B cell (primary cell): ENCODE measurements at regions not wholly inside any gene's neighbourhood (a gene's known extent, or its start where the extent isn't known, plus 50 kb on each side); places are given as distances from the start of the nearest gene placed in this dataset.

Experiments
- ATAC-seq: fragments of 200-7000 bp; cut with Tn5 transposase; one replicate; pipeline ENCODE4 v1.10.0; 2021; ENCODE audit warnings: low read depth, mild to moderate bottlenecking, moderate number of reproducible peaks, moderate library complexity
- CTCF ChIA-PET: fragments of 350-600 bp; sonication (Branson Sonifier 250); formaldehyde crosslinking; loops from one replicate; lab custom pipeline; 2021; ENCODE audit warnings: antibody characterized with exemption, inconsistent platforms; lab: Charles Lee
- POLR2A ChIA-PET: fragments of 350-600 bp; sonication (Branson Sonifier 250); formaldehyde crosslinking; loops from one replicate; lab custom pipeline; 2021; ENCODE audit warnings: antibody characterized with exemption; lab: Charles Lee
- DNase-seq: peaks from one replicate; pipeline ENCODE4 v3.0.0; 2013
- H2AFZ ChIP-seq: 2 replicates; pipeline ENCODE4 v1.6.1; 2012; ENCODE audit warnings: mild to moderate bottlenecking, low read depth, low read length; ENCODE audit not compliant: insufficient read depth, poor library complexity, severe bottlenecking
- H3K27ac ChIP-seq, 2 donors: 1 replicate in 1 of 2; 2 replicates in 1 of 2; pipeline ENCODE4 v1.5.1; 2012 to 2013; ENCODE audit warnings: low read length in 2 of 2, mild to moderate bottlenecking in 2 of 2, moderate library complexity in 1 of 2
- H3K27me3 ChIP-seq, 4 experiments: fragments of 200-600 bp in 1 of 4; sonication (generic) in 1 of 4; replicated peaks in 1 of 4; 1 replicate in 2 of 4; 2 replicates in 2 of 4; pipeline versions ENCODE4 v1.6.1 to v1.7.0; 2013 to 2016; ENCODE audit warnings: low read length in 3 of 4, mild to moderate bottlenecking in 2 of 4, mixed read lengths in 1 of 4, moderate library complexity in 1 of 4; ENCODE audit not compliant: insufficient read depth in 4 of 4, control insufficient read depth in 3 of 4; ENCODE audit errors: control extremely low read depth in 1 of 4
- H3K36me3 ChIP-seq, 2 experiments: replicated peaks in 1 of 2; 1 replicate in 1 of 2; 2 replicates in 1 of 2; pipeline versions ENCODE4 v1.6.1 to v1.7.1; 2013; ENCODE audit warnings: low read length in 1 of 2; ENCODE audit not compliant: insufficient read depth in 2 of 2, control insufficient read depth in 1 of 2; ENCODE audit errors: control extremely low read depth in 1 of 2, extremely low read depth in 1 of 2
- H3K4me1 ChIP-seq, 2 donors: fragments of 200-600 bp in 1 of 2; sonication (generic) in 1 of 2; 1 replicate in 1 of 2; 2 replicates in 1 of 2; pipeline versions ENCODE4 v1.5.1 to v1.6.1; 2013 to 2017; ENCODE audit warnings: low read length in 2 of 2; ENCODE audit not compliant: control insufficient read depth in 2 of 2, insufficient read depth in 2 of 2
- H3K4me2 ChIP-seq: replicated peaks from 2 replicates; pipeline ENCODE3; 2012; ENCODE audit warnings: mild to moderate bottlenecking, low read depth, low read length; ENCODE audit not compliant: poor library complexity, severe bottlenecking
- H3K4me3 ChIP-seq, 5 experiments: fragments of 200-600 bp in 1 of 5; sonication (generic) in 1 of 5; 1 replicate in 3 of 5; 2 replicates in 2 of 5; pipeline versions ENCODE4 v1.5.1 to v1.7.0; 2011 to 2016; ENCODE audit warnings: low read length in 4 of 5, mild to moderate bottlenecking in 4 of 5, low read depth in 2 of 5, control low read depth in 1 of 5, moderate library complexity in 1 of 5; ENCODE audit not compliant: insufficient read depth in 1 of 5; ENCODE audit errors: control extremely low read depth in 1 of 5, extremely low read depth in 1 of 5
- H3K79me2 ChIP-seq: fragments of 200-600 bp; sonication (generic); one replicate; pipeline ENCODE4 v1.6.0; 2016; ENCODE audit warnings: low read length; ENCODE audit not compliant: control insufficient read depth, insufficient read depth
- H3K9ac ChIP-seq: fragments of 200-600 bp; sonication (generic); 2 replicates; pipeline ENCODE4 v1.6.1; 2017; ENCODE audit warnings: mild to moderate bottlenecking, low read length, moderate library complexity
- H3K9me3 ChIP-seq, 3 donors: one replicate each; pipeline versions ENCODE4 v1.6.1 to v1.7.1; 2013; ENCODE audit warnings: low read length in 2 of 3; ENCODE audit not compliant: control insufficient read depth in 2 of 3, insufficient read depth in 1 of 3; ENCODE audit errors: control extremely low read depth in 1 of 3
- H4K20me1 ChIP-seq: 2 replicates; pipeline ENCODE4 v1.6.0; 2012; ENCODE audit warnings: mild to moderate bottlenecking, low read length; ENCODE audit not compliant: insufficient read depth, control insufficient read depth, poor library complexity, severe bottlenecking
- H3K27ac Mint-ChIP-seq: one replicate; pipeline ENCODE4 v1.8.0; 2021; ENCODE audit warnings: mixed read lengths
- H3K27me3 Mint-ChIP-seq: one replicate; pipeline ENCODE4 v1.8.0; 2021; ENCODE audit warnings: mixed read lengths
- H3K4me1 Mint-ChIP-seq: one replicate; pipeline ENCODE4 v1.8.0; 2021; ENCODE audit warnings: mixed read lengths
- H3K4me3 Mint-ChIP-seq: one replicate; pipeline ENCODE4 v1.8.0; 2021; ENCODE audit warnings: mixed read lengths
- H3K9me3 Mint-ChIP-seq: one replicate; pipeline ENCODE4 v1.8.0; 2022; ENCODE audit warnings: mixed read lengths; ENCODE audit not compliant: insufficient read depth
- EZH2 ChIP-seq: IDR thresholded peaks from 2 replicates; pipeline ENCODE4 v1.6.1; 2012; ENCODE audit warnings: borderline replicate concordance, low read depth, mild to moderate bottlenecking, moderate library complexity, low read length; ENCODE audit not compliant: insufficient read depth, poor library complexity, severe bottlenecking
- WGBS: methylation state at CpG from one replicate; pipeline ENCODE4 v1.1.5; 2013; ENCODE audit warnings: missing lambda C conversion rate; ENCODE audit not compliant: insufficient coverage; 5-methylcytosine and 5-hydroxymethylcytosine counted together
- intact Hi-C: fragments of 100-400 bp; cut with micrococcal nuclease; formaldehyde crosslinking; loops from one replicate; pipeline ENCODE4 v1.10.0; 2022
- TF ChIP-seq, protein P1 (sequence below): fragments of 200-600 bp; IDR thresholded peaks from one replicate; pipeline ENCODE4 v1.8.0; 2022; ENCODE audit warnings: antibody characterized with exemption, mild to moderate bottlenecking

DNA sequence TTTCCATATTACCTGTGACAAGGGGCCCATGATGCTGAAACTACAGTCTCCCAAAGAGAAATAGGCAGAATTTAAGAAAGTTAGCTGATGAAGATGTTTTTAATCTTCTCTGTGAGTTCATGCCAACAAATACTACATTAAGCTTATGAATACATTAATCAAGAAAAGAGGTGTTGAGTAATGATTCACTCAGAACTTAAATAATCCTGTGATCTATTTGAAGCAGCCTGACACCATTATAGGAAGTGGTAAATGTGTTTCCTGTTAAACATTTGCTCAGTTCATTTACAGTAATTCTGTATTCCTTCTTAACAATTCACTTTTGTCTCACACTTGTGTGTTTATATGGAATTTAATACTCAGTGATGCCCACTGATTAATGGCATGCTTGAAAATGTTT, 75.0 kb upstream of the IZUMO3 start:
- peaks cover 3% of the 10 kb centered on the region for H3K9me3 Mint-ChIP-seq
- DNase-seq (no peak), ATAC-seq (no peak)
- Histone ChIP-seq H3K9me3 (no peaks in the 10 kb centered on the region), H3K4me1 (no peaks in the 10 kb centered on the region), H2AFZ (no peak overlapping the region), H3K27me3 (no peaks in the 10 kb centered on the region), H3K4me3 (no peak overlapping the region), H3K79me2 (no peaks in the 10 kb centered on the region), H4K20me1 (no peaks in the 10 kb centered on the region), H3K36me3 (no peaks in the 10 kb centered on the region), H3K4me2 (no peak overlapping the region), H3K27ac (no peak overlapping the region), H3K9ac (no peak overlapping the region)
- H3K27ac Mint-ChIP-seq, result no peak overlapping the region
- no peaks in the 10 kb centered on the region for H3K27me3 Mint-ChIP-seq
- no peak for TF ChIP-seq EZH2
- TF ChIP-seq, protein P1, sequence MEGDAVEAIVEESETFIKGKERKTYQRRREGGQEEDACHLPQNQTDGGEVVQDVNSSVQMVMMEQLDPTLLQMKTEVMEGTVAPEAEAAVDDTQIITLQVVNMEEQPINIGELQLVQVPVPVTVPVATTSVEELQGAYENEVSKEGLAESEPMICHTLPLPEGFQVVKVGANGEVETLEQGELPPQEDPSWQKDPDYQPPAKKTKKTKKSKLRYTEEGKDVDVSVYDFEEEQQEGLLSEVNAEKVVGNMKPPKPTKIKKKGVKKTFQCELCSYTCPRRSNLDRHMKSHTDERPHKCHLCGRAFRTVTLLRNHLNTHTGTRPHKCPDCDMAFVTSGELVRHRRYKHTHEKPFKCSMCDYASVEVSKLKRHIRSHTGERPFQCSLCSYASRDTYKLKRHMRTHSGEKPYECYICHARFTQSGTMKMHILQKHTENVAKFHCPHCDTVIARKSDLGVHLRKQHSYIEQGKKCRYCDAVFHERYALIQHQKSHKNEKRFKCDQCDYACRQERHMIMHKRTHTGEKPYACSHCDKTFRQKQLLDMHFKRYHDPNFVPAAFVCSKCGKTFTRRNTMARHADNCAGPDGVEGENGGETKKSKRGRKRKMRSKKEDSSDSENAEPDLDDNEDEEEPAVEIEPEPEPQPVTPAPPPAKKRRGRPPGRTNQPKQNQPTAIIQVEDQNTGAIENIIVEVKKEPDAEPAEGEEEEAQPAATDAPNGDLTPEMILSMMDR, result no peak
- ChIA-PET CTCF (no interaction called here), POLR2A (no interaction called here)
- intact Hi-C loops, result no loop called here
- H3K4me1 Mint-ChIP-seq, result no peaks in the 10 kb centered on the region
- no peak overlapping the region for H3K4me3 Mint-ChIP-seq

DNA sequence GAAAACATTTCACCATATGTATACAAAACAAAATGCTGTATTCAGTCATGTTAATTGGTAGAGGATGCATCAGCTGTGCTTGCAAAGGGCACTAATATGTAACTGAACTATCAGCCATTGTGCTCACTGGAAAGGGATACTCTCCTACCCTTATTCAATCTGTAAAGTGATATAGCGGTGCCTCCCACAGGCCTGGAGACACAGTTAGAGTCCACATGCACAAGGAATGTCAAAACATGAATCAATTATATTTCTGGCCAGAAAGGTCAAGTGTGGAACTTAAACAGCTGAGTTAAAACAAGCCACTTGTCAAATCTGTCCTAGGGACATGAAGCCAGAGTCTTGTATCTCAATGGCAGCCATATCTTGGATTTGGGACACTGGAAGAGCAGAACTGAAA, 71.2 kb upstream of the IZUMO3 start:
- Histone ChIP-seq H3K9ac (no peak overlapping the region), H3K27ac (no peak overlapping the region), H2AFZ (no peak overlapping the region), H3K79me2 (no peaks in the 10 kb centered on the region), H3K36me3 (no peaks in the 10 kb centered on the region), H4K20me1 (no peaks in the 10 kb centered on the region), H3K4me2 (no peak overlapping the region), H3K9me3 (no peaks in the 10 kb centered on the region), H3K4me3 (no peak overlapping the region), H3K4me1 (no peaks in the 10 kb centered on the region), H3K27me3 (no peaks in the 10 kb centered on the region)
- no peak for TF ChIP-seq EZH2
- TF ChIP-seq, protein P1, result no peak
- CTCF ChIA-PET, result no interaction called here
- no peak overlapping the region for H3K4me3 Mint-ChIP-seq
- DNase-seq, result no peak
- H3K4me1 Mint-ChIP-seq, result no peaks in the 10 kb centered on the region
- peaks cover 2% of the 10 kb centered on the region for H3K9me3 Mint-ChIP-seq
- POLR2A ChIA-PET, result no interaction called here
- H3K27ac Mint-ChIP-seq, result no peak overlapping the region
- no peaks in the 10 kb centered on the region for H3K27me3 Mint-ChIP-seq
- ATAC-seq, result no peak
- intact Hi-C loops, result no loop called here
- no CpG with 5 or more reads among the region's 1 CpG for WGBS
